HCT116 (cell line): ENCODE measurements at regions not wholly inside any gene's neighbourhood (a gene's known extent, or its start where the extent isn't known, plus 50 kb on each side); places are given as distances from the start of the nearest gene placed in this dataset.

Experiments used
- ATAC-seq: fragments of 200-7000 bp; cut with Tn5 transposase; 2 replicates; pipeline ENCODE4 v1.9.1; 2020; ENCODE audit warnings: mild to moderate bottlenecking, moderate library complexity
- BruUV-seq: library from RNA; stranded (reverse); fragments of 400-500 nt; replicated peaks from 2 replicates; lab custom pipeline; 2021; lab: Mats Ljungman, UMichigan
- CTCF ChIA-PET: fragments of 300-600 bp; sonication (Branson Sonifier 250); formaldehyde crosslinking; loops from one replicate; lab custom pipeline; 2021; ENCODE audit warnings: antibody characterized with exemption; lab: Charles Lee
- POLR2A ChIA-PET: fragments of 300-600, 350-600 bp; sonication (Branson Sonifier 250); formaldehyde crosslinking; loops from one replicate; lab custom pipeline; 2021; ENCODE audit warnings: antibody characterized with exemption; lab: Charles Lee
- RAD21 ChIA-PET, 2 experiments: fragments of 300-600 bp; sonication (Branson Sonifier 250); formaldehyde crosslinking; loops; one replicate each; lab custom pipeline; 2023; ENCODE audit warnings: low total read pairs in 2 of 2; ENCODE audit not compliant: uncharacterized antibody in 2 of 2, unreplicated experiment in 2 of 2, low non-redundant PET in 1 of 2; lab: Charles Lee
- DNase-seq: peaks from one replicate; pipeline ENCODE4 v3.0.0-alpha.2; 2010; ENCODE audit warnings: low read depth, low spot score
- H2AFZ ChIP-seq: fragments of 200-600 bp; shearing (Covaris generic), sonication (generic); 2 replicates; pipeline ENCODE4 v1.6.1; 2017; ENCODE audit warnings: low read depth, mixed run types, mixed read lengths, antibody characterized with exemption, low read length; ENCODE audit not compliant: poor library complexity, severe bottlenecking
- H3K27ac ChIP-seq: 2 replicates; pipeline ENCODE4 v1.5.1; 2012; ENCODE audit warnings: low read depth, low read length
- H3K27me3 ChIP-seq: fragments of 200-600 bp; sonication (generic); 2 replicates; pipeline ENCODE4 v1.6.1; 2016; ENCODE audit warnings: mixed run types, low read length, mixed read lengths; ENCODE audit not compliant: insufficient read depth
- H3K36me3 ChIP-seq, 2 experiments: fragments of 200-500 bp in 1 of 2; fragments of 200-600 bp in 1 of 2; sonication (Bioruptor generic) in 1 of 2; sonication (generic) in 1 of 2; 2 replicates each; pipeline versions ENCODE4 v1.5.1 to v1.6.1; 2014 to 2016; ENCODE audit warnings: low read length in 2 of 2, inconsistent platforms in 1 of 2, mixed read lengths in 1 of 2, mixed run types in 1 of 2; ENCODE audit not compliant: insufficient read depth in 2 of 2, control insufficient read depth in 1 of 2
- H3K4me1 ChIP-seq, 2 experiments: fragments of 200-600 bp in 1 of 2; sonication (generic) in 1 of 2; 2 replicates each; pipeline versions ENCODE4 v1.5.1 to v1.6.1; 2012 to 2017; ENCODE audit warnings: low read length in 2 of 2, inconsistent platforms in 1 of 2, mild to moderate bottlenecking in 1 of 2, mixed read lengths in 1 of 2, mixed run types in 1 of 2, moderate library complexity in 1 of 2; ENCODE audit not compliant: insufficient read depth in 2 of 2, control insufficient read depth in 1 of 2
- H3K4me2 ChIP-seq: fragments of 200-600 bp; sonication (generic); 2 replicates; pipeline ENCODE4 v1.6.1; 2017; ENCODE audit warnings: mixed run types, low read length, mixed read lengths
- H3K4me3 ChIP-seq, 2 experiments: fragments of 200-600 bp in 1 of 2; sonication (generic) in 1 of 2; replicated peaks in 1 of 2; 2 replicates each; pipeline ENCODE4 v1.5.1; 2011 to 2016; ENCODE audit warnings: low read length in 2 of 2, control low read depth in 1 of 2, low read depth in 1 of 2, mild to moderate bottlenecking in 1 of 2, mixed read lengths in 1 of 2, mixed run types in 1 of 2
- H3K79me2 ChIP-seq: fragments of 200-600 bp; sonication (generic); 2 replicates; pipeline ENCODE4 v1.6.1; 2017; ENCODE audit warnings: mild to moderate bottlenecking, mixed run types, low read length, moderate library complexity, mixed read lengths; ENCODE audit not compliant: insufficient read depth
- H3K9ac ChIP-seq: fragments of 200-600 bp; sonication (generic); 2 replicates; pipeline ENCODE4 v1.6.1; 2016; ENCODE audit warnings: low read length, mixed read lengths
- H3K9me2 ChIP-seq: fragments of 200-600 bp; sonication (generic), shearing (Covaris generic); 2 replicates; pipeline ENCODE4 v1.6.1; 2017; ENCODE audit warnings: mixed run types, mild to moderate bottlenecking, moderate library complexity; ENCODE audit not compliant: insufficient read depth
- H3K9me3 ChIP-seq, 2 experiments: fragments of 200-500 bp in 1 of 2; fragments of 200-600 bp in 1 of 2; sonication (Bioruptor generic) in 1 of 2; sonication (generic) in 1 of 2; 2 replicates each; pipeline ENCODE4 v1.6.1; 2014 to 2017; ENCODE audit warnings: low read length in 2 of 2, mixed read lengths in 2 of 2, inconsistent platforms in 1 of 2, low read depth in 1 of 2, mild to moderate bottlenecking in 1 of 2, mixed run types in 1 of 2, moderate library complexity in 1 of 2; ENCODE audit not compliant: control insufficient read depth in 1 of 2, insufficient read depth in 1 of 2
- H4K20me1 ChIP-seq: fragments of 200-600 bp; sonication (generic), shearing (Covaris generic); 2 replicates; pipeline ENCODE4 v1.6.1; 2017; ENCODE audit warnings: mixed run types, mild to moderate bottlenecking, moderate library complexity; ENCODE audit not compliant: insufficient read depth
- CEBPB ChIP-seq: IDR thresholded peaks from 2 replicates; pipeline ENCODE4 v1.6.1; 2012; ENCODE audit warnings: low read depth
- EZH2 ChIP-seq: fragments of 200-600 bp; sonication (generic); IDR thresholded peaks from 2 replicates; pipeline ENCODE4 v1.6.1; 2017; ENCODE audit warnings: antibody characterized with exemption, mixed run types
- EZH2phosphoT487 ChIP-seq: fragments of 200-600 bp; IDR thresholded peaks from 2 replicates; pipeline ENCODE4 v1.6.1; 2018; ENCODE audit warnings: antibody characterized with exemption, borderline replicate concordance
- FOSL1 ChIP-seq: IDR thresholded peaks from 2 replicates; pipeline ENCODE4 v1.6.1; 2012; ENCODE audit warnings: low read depth
- MAX ChIP-seq: IDR thresholded peaks from 2 replicates; pipeline ENCODE4 v1.6.1; 2012
- POLR2A ChIP-seq: IDR thresholded peaks from 2 replicates; pipeline ENCODE4 v1.7.0; 2011; ENCODE audit warnings: borderline replicate concordance; ENCODE audit not compliant: insufficient read depth, insufficient read length; ENCODE audit errors: extremely low read depth
- POLR2AphosphoS5 ChIP-seq: IDR thresholded peaks from 2 replicates; pipeline ENCODE4 v1.6.1; 2011; ENCODE audit warnings: mild to moderate bottlenecking, low read depth, low read length, moderate library complexity
- SP1 ChIP-seq: IDR thresholded peaks from 2 replicates; pipeline ENCODE4 v1.6.1; 2012; ENCODE audit warnings: low read depth
- SRF ChIP-seq: IDR thresholded peaks from 2 replicates; pipeline ENCODE4 v1.6.1; 2012; ENCODE audit warnings: low read depth
- YY1 ChIP-seq: IDR thresholded peaks from 2 replicates; pipeline ENCODE4 v1.6.1; 2011; ENCODE audit warnings: low read length, low read depth, moderate library complexity, mild to moderate bottlenecking; ENCODE audit not compliant: insufficient replicate concordance; ENCODE audit errors: extremely low read depth
- ZFX ChIP-seq: fragments of 450-650 bp; IDR thresholded peaks from 2 replicates; pipeline ENCODE4 v1.6.1; 2017
- intact Hi-C: fragments of 100-400 bp; cut with micrococcal nuclease; formaldehyde crosslinking; loops from 2 replicates; pipeline ENCODE4 v1.10.0; 2022
- TF ChIP-seq, protein P1 (sequence below): IDR thresholded peaks from 2 replicates; pipeline ENCODE4 v1.6.1; 2011; ENCODE audit warnings: mild to moderate bottlenecking, low read length, moderate library complexity; ENCODE audit not compliant: insufficient replicate concordance; ENCODE audit errors: extremely low read depth

DNA sequence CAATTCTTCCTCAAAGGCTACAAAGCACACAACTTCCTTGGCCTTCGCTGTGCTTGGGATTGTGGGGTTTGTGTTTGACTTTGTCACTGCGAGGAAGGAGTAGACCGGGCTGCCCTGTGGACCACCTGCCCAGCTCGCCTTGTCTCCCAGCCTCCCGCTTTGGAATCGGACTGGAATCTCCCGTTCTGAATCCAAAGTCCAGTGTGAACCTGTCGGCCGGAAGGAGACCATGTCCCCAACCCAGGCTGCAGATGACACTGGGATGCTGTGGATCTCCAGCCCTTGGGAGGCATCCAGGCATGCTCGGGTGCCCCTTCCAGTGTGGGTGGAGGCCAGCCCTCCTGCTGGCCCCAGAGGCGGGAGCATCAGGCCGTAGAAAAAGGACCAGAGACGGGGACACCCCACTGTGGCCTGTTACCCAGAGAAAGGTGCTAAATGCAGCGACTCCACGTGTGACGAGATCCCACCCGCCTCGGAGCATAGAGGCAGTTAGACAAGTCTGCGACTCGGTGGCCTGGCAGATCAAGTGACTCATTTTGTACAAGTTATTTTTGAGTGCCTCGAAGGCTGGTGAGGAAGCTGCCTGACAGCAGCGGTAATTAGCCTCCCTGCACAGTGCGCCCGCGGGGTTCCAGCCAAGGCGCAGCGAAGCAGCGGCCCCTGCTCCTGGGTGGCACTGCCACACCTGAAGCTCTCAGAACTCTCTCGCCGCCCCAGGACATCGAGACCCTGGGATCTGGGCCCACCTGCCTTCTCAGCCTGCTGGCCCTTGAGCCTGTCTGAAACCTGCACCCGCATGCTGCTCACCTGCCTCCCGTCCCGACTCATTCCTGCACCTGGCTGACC, 57.5 kb downstream of the ADRA2C start:
- H3K36me3 ChIP-seq: no peaks in the 10 kb centered on the region
- H3K4me2 ChIP-seq: no peak overlapping the region
- CTCF ChIA-PET: no interaction called here
- no peak overlapping the region for H3K27ac ChIP-seq
- intact Hi-C loops: no loop called here
- no peak overlapping the region for H2AFZ ChIP-seq
- H3K9me2 ChIP-seq: no peaks in the 10 kb centered on the region
- RAD21 ChIA-PET: no interaction called here
- no peaks in the 10 kb centered on the region for H4K20me1 ChIP-seq
- H3K79me2 ChIP-seq: no peaks in the 10 kb centered on the region
- H3K27me3 ChIP-seq: no peaks in the 10 kb centered on the region
- no peak for DNase-seq
- POLR2A ChIA-PET: no interaction called here
- no peak overlapping the region for H3K4me3 ChIP-seq
- BruUV-seq: no TSS peak
- no peak overlapping the region for H3K9ac ChIP-seq
- H3K4me1 ChIP-seq: peaks cover 2 to 9% of the 10 kb centered on the region in 2 experiments; a peak in 2 of 4 replicates
- ATAC-seq: no peak
- no peaks in the 10 kb centered on the region for H3K9me3 ChIP-seq
- TF ChIP-seq ZFX (no peak), FOSL1 (no peak), YY1 (no peak), POLR2A (no peak), SP1 (no peak)

- Histone ChIP-seq H3K27me3 (no peaks in the 10 kb centered on the region), H4K20me1 (no peaks in the 10 kb centered on the region), H3K4me1 (peaks cover 2 to 9% of the 10 kb centered on the region in 2 experiments; a peak in 2 of 4 replicates), H3K27ac (no peak overlapping the region), H3K9ac (no peak overlapping the region), H3K79me2 (no peaks in the 10 kb centered on the region), H3K4me3 (no peak overlapping the region), H2AFZ (no peak overlapping the region), H3K4me2 (no peak overlapping the region), H3K36me3 (no peaks in the 10 kb centered on the region), H3K9me2 (no peaks in the 10 kb centered on the region), H3K9me3 (no peaks in the 10 kb centered on the region)
- ATAC-seq (no peak), DNase-seq (no peak)
- intact Hi-C loops: no loop called here
- ChIA-PET POLR2A (no interaction called here), CTCF (no interaction called here), RAD21 (no interaction called here)
- BruUV-seq: no TSS peak
- TF ChIP-seq MAX (no peak), CEBPB (no peak), EZH2phosphoT487 (no peak), SRF (no peak), SP1 (no peak), YY1 (no peak), POLR2A (no peak), POLR2AphosphoS5 (no peak), EZH2 (no peak), ZFX (no peak), FOSL1 (no peak)
- TF ChIP-seq, protein P1, sequence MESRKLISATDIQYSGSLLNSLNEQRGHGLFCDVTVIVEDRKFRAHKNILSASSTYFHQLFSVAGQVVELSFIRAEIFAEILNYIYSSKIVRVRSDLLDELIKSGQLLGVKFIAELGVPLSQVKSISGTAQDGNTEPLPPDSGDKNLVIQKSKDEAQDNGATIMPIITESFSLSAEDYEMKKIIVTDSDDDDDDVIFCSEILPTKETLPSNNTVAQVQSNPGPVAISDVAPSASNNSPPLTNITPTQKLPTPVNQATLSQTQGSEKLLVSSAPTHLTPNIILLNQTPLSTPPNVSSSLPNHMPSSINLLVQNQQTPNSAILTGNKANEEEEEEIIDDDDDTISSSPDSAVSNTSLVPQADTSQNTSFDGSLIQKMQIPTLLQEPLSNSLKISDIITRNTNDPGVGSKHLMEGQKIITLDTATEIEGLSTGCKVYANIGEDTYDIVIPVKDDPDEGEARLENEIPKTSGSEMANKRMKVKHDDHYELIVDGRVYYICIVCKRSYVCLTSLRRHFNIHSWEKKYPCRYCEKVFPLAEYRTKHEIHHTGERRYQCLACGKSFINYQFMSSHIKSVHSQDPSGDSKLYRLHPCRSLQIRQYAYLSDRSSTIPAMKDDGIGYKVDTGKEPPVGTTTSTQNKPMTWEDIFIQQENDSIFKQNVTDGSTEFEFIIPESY: no peak
Observed at GRCh38 chr4:3824521-3825270, 58.5 kb downstream of the ADRA2C start.
